Activated CD8-positive, alpha-beta memory T cell treated with anti-CD3 and anti-CD28 coated beads, Interleukin-2, amount 10 ng/mL, durations not matched to agents 7 days and 5 days (primary cell): ENCODE measurements at regions not wholly inside any gene's neighbourhood (a gene's known extent, or its start where the extent isn't known, plus 50 kb on each side); places are given as distances from the start of the nearest gene placed in this dataset.

ENCODE experiments used
- ATAC-seq: fragments of 150-1000 bp; cut with Tn5 transposase; one replicate; pipeline ENCODE4 v1.10.0; 2021; ENCODE audit warnings: moderate library complexity
- CTCF ChIA-PET: fragments of 350-600 bp; sonication (Branson Sonifier 250); formaldehyde crosslinking; loops from one replicate; lab custom pipeline; 2021; ENCODE audit warnings: antibody characterized with exemption; lab: Charles Lee
- DNase-seq: peaks from one replicate; pipeline ENCODE4 v3.0.0-alpha.2; 2020
- H3K27ac Mint-ChIP-seq: one replicate; pipeline ENCODE4 v1.8.0; 2021; ENCODE audit warnings: mild to moderate bottlenecking, mixed read lengths
- H3K27me3 Mint-ChIP-seq: one replicate; pipeline ENCODE4 v1.8.0; 2021; ENCODE audit warnings: mixed read lengths
- H3K36me3 Mint-ChIP-seq: one replicate; pipeline ENCODE4 v1.8.0; 2021; ENCODE audit warnings: mild to moderate bottlenecking, mixed read lengths
- H3K4me1 Mint-ChIP-seq: one replicate; pipeline ENCODE4 v1.8.0; 2021; ENCODE audit warnings: mixed read lengths
- H3K4me3 Mint-ChIP-seq: one replicate; pipeline ENCODE4 v1.8.0; 2021; ENCODE audit warnings: mild to moderate bottlenecking, moderate library complexity, mixed read lengths
- H3K9me3 Mint-ChIP-seq: one replicate; pipeline ENCODE4 v1.8.0; 2022; ENCODE audit warnings: low read depth, mixed read lengths

DNA sequence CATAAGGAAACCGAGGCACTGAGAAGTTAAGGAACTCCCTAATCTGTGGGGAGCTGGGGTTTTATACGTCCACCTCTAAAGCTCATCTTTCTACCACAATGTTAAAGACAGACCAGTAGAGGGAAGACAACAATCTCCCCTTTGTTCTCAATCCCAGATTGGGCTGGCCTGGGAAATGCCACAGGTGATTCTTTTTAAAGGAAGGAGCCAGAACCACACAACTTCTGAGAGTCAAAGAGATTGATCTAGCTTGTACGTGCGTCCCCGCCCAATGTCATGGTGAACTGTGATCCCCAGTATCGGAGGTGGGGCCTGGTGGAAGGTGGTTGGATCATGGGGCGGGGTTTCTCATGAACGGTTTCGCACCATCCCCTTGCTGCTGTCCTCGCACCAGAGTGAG is 81.8 kb upstream of the LCLAT1 start:
- Mint-ChIP-seq H3K9me3 (no peaks in the 10 kb centered on the region), H3K36me3 (peaks cover 1% of the 10 kb centered on the region), H3K4me1 (peaks cover 30% of the 10 kb centered on the region), H3K27ac (no peak overlapping the region), H3K4me3 (no peak overlapping the region), H3K27me3 (no peaks in the 10 kb centered on the region)
- CTCF ChIA-PET, result no interaction called here
- ATAC-seq (no peak), DNase-seq (no peak)

DNA sequence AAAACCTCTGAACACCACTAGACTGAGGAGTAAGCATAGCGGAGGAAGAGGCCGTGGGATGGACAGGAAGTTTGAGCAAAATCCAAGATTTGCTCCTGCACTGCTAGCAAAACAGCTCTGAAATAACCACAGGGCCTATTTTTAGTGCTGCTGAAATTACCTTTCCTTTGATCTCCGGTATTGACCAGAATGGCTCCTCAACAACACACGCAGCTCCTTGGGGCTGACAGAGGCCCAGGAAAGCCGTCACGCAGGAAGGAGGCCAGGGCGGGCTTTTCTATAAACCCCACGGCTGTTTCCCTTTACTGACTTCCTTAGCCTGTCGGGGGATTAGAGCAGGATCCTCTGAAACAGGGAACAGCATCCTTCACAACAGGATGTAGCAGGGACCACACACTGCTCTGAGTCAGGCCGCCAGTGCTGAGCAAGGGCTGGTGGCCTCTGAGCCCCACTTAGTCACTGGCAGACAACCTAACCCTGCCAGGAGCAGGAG is 80.8 kb upstream of the LCLAT1 start:
- DNase-seq (peak; percentile 52), ATAC-seq (peak; percentile 78)
- Mint-ChIP-seq H3K4me3 (no peak overlapping the region), H3K36me3 (peaks cover 1% of the 10 kb centered on the region), H3K9me3 (no peaks in the 10 kb centered on the region), H3K4me1 (peaks cover 27% of the 10 kb centered on the region), H3K27me3 (no peaks in the 10 kb centered on the region), H3K27ac (no peak overlapping the region)
- CTCF ChIA-PET, result interaction anchor here (0.7 to 1.0 kb wide), 2 partner anchors 32 to 345 kb away, joined by 3 read pairs; no protein-coding TSS in a partner anchor

DNA sequence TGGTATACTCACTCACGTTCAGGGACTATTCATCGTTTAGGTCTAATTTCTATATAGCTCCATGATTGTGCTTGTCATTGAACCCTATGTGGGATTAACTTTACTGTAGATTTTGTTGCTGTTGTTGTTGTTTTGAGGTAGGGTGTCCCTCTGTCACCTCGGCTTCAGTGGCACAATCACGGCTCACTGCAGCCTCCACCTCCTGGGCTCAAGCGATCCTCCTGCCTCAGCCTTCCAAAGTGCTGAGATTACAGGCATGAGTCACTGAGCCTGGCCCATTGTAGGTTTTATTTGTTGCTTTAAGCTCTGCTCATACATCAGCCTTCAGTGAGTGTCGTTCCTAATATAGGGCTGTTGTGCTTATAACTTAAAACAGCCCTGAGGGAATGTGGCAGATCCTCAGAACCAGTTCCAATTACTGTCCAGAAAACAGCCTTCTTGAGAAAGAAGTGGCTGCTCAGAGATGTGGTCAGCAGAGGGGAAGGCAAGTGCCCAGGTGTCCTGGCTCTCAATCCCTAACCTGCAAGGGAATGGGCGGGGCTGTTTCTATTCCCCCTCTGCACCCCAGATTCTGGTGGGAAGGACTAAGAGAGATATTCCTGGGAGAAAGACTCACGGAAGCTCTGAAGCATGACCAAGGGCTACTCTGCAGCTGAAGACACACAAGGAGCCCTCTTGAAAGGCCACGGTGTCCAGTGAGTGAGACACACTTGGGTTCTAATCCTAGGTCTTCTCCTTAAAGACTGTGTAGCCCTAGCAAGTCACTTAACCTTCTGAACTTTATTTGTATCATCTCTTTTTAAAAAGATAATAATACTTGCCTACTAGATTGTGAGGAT is 79.6 kb upstream of the LCLAT1 start:
- no peak overlapping the region for H3K4me3 Mint-ChIP-seq
- H3K4me1 Mint-ChIP-seq, result peaks cover 24% of the 10 kb centered on the region
- no peak overlapping the region for H3K27ac Mint-ChIP-seq

DNA sequence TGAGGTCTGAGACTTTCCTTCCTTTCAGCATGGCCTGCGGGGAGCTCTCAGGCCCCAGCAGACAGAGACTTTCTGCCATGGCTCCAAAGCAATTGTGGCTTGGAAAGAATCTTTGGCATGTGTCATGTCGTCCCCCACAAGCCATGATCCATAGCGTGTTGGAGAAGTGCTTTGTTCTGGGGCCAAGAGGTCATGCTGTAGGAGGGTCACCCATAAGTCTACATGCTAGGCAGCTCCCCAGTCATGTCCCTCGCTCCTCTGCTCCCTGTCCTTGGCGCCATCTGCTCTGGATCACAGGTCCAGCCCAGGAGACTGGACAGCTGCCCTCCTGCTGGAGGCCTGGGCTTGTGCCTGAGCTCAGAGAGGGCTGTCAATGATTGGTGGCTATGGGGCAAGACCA is 78.8 kb upstream of the LCLAT1 start:
- CTCF ChIA-PET, result no interaction called here
- DNase-seq, result no peak
- H3K9me3 Mint-ChIP-seq, result no peaks in the 10 kb centered on the region
- H3K4me1 Mint-ChIP-seq, result peaks cover 22% of the 10 kb centered on the region
- H3K4me3 Mint-ChIP-seq, result no peak overlapping the region
- H3K27ac Mint-ChIP-seq, result no peak overlapping the region
- peaks cover 1% of the 10 kb centered on the region for H3K36me3 Mint-ChIP-seq
- no peaks in the 10 kb centered on the region for H3K27me3 Mint-ChIP-seq
- ATAC-seq, result no peak

More for the DNA sequence above, 79.6 kb upstream of the LCLAT1 start:
- Mint-ChIP-seq H3K9me3 (no peaks in the 10 kb centered on the region), H3K27me3 (no peaks in the 10 kb centered on the region), H3K36me3 (peaks cover 1% of the 10 kb centered on the region)
- ATAC-seq (no peak), DNase-seq (no peak)
- CTCF ChIA-PET, result no interaction called here

DNA sequence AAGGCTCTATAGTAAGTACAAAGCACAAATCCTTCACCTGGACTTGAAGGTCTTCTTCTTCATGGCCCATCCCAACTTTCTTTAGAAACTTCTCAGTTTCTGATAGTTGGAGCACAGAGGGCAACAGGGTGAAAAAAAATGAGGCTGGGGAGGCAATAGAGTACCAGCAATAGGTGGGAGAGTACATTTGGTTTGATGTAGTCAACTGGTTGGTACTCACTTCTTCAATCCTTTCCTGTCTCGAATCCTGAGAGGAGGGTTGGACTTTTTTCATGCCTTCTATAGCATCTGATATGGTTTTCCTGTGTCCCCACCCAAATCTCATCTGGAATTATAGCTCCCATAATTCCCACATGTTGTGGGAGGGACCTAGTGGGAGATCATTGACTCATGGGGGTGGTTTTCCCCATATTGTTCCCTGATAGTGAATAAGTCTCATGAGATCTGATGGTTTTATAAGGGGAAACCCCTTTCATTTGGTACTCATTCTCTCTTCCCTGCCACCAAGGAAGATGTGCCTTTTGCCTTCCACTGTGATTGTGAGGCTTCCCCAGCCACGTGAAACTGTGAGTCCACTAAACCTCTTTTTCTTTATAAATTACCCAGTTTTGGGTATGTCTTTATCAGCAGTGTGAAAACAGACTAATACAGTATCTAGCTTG is 75.9 kb upstream of the LCLAT1 start:
- no peak for ATAC-seq
- CTCF ChIA-PET, result no interaction called here
- H3K4me1 Mint-ChIP-seq, result peaks cover 18% of the 10 kb centered on the region
- no peak overlapping the region for H3K27ac Mint-ChIP-seq
- DNase-seq, result no peak
- no peak overlapping the region for H3K4me3 Mint-ChIP-seq
- H3K9me3 Mint-ChIP-seq, result no peaks in the 10 kb centered on the region
- peaks cover 1% of the 10 kb centered on the region for H3K36me3 Mint-ChIP-seq
- H3K27me3 Mint-ChIP-seq, result no peaks in the 10 kb centered on the region

DNA sequence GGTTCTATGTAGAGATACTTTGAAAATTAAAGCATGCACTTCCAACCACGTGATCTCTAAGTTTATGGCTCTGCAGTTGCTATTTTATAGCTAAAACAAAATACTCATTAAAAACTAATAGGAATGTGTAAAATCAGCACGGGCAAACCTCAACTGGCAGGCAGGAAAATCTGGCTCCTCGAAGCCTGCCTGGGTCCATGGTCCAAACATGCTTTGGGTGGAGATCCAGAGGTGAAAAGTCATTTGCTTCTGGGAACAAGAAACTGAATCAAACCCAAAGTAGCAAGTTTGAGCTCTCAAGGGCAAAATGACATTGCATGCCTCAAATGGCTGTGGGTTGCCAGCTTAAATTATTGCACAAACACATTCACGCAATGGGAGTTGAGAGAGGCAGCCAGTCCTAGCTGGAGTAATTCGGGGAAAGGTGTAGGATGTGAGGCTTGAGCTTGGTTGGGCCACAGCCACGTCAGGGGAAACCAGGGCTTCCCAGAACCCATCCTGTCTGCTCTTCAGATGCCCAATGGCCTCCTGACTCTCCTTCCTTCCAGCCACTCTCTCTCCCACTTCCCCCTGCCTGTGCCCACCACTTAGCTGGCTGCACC is 75.2 kb upstream of the LCLAT1 start:
- no peak overlapping the region for H3K4me3 Mint-ChIP-seq

DNA sequence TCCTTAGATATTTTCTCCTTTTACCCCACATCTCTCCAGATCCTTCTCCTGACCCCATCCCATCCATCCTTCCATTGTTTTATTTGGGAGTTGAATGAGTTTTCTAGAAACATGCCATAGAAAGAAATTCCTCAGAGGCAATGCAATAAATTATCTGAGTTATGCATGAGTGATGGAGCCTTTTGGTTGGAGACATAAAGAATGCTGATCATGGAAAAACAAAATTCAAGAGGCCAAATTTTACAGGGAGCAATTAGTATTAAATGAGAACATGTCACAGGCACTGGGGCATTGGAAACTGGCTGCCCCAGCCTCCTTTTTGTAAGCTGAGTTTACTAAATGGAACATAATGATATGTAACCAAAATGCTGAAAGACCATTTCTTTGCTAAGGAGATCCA is 74.2 kb upstream of the LCLAT1 start:
- no peak overlapping the region for H3K27ac Mint-ChIP-seq
- DNase-seq, result no peak
- H3K27me3 Mint-ChIP-seq, result no peaks in the 10 kb centered on the region
- peaks cover 1% of the 10 kb centered on the region for H3K36me3 Mint-ChIP-seq
- CTCF ChIA-PET, result interaction anchor here (0.5 to 1.8 kb wide), 4 partner anchors 11 to 342 kb away, joined by 3 to 4 read pairs (median 3); no protein-coding TSS in a partner anchor
- peaks cover 9% of the 10 kb centered on the region for H3K4me1 Mint-ChIP-seq
- no peaks in the 10 kb centered on the region for H3K9me3 Mint-ChIP-seq
- ATAC-seq, result no peak
- no peak overlapping the region for H3K4me3 Mint-ChIP-seq

More for the DNA sequence above, 75.2 kb upstream of the LCLAT1 start:
- peaks cover 1% of the 10 kb centered on the region for H3K36me3 Mint-ChIP-seq
- ATAC-seq (no peak), DNase-seq (no peak)
- CTCF ChIA-PET, result interaction anchor here (0.8 to 1.8 kb wide), 3 partner anchors 12 to 133 kb away, joined by 3 to 4 read pairs (median 3); no protein-coding TSS in a partner anchor
- H3K9me3 Mint-ChIP-seq, result no peaks in the 10 kb centered on the region
- no peak overlapping the region for H3K27ac Mint-ChIP-seq
- H3K4me1 Mint-ChIP-seq, result peaks cover 10% of the 10 kb centered on the region
- no peaks in the 10 kb centered on the region for H3K27me3 Mint-ChIP-seq

DNA sequence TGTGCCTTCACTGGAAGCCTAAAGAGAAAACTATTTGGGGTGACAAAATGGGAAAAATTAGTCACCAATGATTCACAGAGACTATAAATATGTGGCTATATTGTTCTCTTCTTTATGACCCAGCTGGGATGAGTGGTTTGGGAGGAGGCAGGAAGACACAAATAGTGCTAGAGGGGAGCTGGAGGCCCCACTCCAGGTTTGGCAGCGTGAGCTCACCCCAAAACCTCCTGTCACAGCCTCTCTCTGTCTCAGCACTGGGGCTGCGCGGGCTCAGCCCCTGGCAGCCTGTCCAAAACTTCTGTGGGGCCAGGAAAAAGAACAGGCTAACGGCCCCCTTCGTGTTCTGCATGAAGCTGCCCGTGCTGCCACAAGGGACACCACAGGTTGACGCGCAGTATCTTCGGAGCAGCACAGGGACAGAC is 73.2 kb upstream of the LCLAT1 start:
- no peak overlapping the region for H3K27ac Mint-ChIP-seq
- CTCF ChIA-PET, result no interaction called here
- H3K27me3 Mint-ChIP-seq, result no peaks in the 10 kb centered on the region
- H3K36me3 Mint-ChIP-seq, result peaks cover 1% of the 10 kb centered on the region
- no peak for DNase-seq
- H3K9me3 Mint-ChIP-seq, result no peaks in the 10 kb centered on the region
- no peak overlapping the region for H3K4me3 Mint-ChIP-seq
- ATAC-seq, result no peak
- peaks cover 9% of the 10 kb centered on the region for H3K4me1 Mint-ChIP-seq

DNA sequence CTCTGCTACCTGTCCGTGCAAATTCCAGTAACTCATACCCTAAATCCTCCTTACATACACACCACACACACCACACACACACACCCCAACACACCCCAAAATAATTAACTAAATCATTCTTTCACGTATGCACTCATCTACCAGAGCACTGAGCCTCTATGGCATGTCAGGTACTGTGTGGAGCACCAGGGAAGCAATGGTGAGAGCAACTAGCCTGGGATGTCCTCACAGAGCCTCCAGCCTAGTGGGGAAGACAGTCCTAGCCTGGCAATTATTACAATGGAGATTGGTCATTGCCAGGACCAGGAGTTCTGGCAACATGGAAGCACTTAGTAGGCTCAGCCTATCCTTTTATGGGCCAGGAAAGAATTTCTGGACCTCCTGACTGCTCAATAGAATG is 72.7 kb upstream of the LCLAT1 start:
- Mint-ChIP-seq H3K27ac (no peak overlapping the region), H3K9me3 (no peaks in the 10 kb centered on the region), H3K4me1 (peaks cover 9% of the 10 kb centered on the region), H3K36me3 (no peaks in the 10 kb centered on the region), H3K27me3 (no peaks in the 10 kb centered on the region), H3K4me3 (no peak overlapping the region)
- CTCF ChIA-PET, result interaction anchor here (1.0 kb wide), 1 partner anchor 14 kb away, joined by 3 read pairs; no protein-coding TSS in a partner anchor
- DNase-seq (no peak), ATAC-seq (no peak)

DNA sequence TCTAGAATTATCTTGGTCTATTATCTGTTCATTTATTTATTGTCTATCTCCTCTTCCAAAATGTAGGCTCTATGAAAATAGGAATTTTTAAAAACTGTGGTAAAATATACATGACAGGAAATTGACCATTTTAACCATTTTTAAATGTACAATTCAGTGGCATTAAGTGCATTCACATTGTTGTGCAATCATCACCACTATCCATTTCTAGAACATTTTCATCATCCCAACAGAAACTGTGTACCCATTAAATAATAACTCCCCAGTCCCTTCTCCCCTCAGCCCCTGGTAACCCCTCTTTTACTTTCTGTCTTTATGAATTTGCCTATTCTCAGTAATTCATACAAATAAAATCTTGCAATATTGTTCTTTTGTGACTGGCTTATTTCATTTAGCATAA is 71.1 kb upstream of the LCLAT1 start:
- CTCF ChIA-PET, result no interaction called here
- Mint-ChIP-seq H3K27me3 (no peaks in the 10 kb centered on the region), H3K4me3 (no peak overlapping the region), H3K36me3 (no peaks in the 10 kb centered on the region), H3K4me1 (peaks cover 9% of the 10 kb centered on the region), H3K27ac (no peak overlapping the region), H3K9me3 (no peaks in the 10 kb centered on the region)
- no peak for ATAC-seq
- no peak for DNase-seq

DNA sequence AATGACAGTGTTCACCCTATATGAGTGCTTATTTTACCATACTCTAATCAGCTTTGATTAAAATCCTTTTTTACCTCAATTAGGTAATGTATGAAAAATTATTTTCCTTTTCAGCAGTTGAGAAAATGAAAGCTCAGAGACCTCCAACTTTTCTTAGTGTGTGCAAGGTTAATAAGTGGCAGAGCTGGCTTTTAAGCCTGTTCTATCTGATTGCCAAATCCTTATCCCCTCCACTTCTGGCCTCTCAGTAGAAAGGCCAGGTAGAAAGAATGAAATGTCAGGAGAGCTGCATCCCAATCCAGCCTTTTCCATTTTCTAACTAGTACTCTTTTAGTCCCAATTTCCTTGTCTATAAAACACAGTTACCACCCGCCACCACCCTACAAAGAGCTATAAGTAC is 67.6 kb upstream of the LCLAT1 start:
- Mint-ChIP-seq H3K4me1 (no peaks in the 10 kb centered on the region), H3K27me3 (peaks cover 4% of the 10 kb centered on the region)

DNA sequence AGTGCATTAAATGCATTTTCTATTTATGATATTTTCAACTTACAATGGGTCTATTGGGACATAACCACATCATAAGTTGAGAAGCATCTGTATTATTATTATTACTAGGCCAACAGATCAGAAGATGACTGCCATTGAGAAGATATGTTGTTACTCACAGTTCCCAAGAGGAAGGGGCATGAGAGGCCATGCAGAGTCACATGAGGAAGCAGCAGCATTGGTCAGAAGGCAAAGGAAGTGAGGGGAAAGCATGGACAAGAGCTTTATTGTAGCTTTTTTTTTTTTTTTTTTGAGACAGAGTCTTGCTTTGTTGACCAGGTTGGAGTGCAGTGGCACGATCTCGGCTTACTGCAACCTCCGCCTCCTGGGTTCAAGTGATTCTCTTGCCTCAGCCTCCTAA is 66.2 kb upstream of the LCLAT1 start:
- no peak for ATAC-seq
- Mint-ChIP-seq H3K4me1 (no peaks in the 10 kb centered on the region), H3K27me3 (peaks cover 14% of the 10 kb centered on the region), H3K4me3 (no peak overlapping the region), H3K36me3 (no peaks in the 10 kb centered on the region), H3K27ac (no peak overlapping the region), H3K9me3 (no peaks in the 10 kb centered on the region)
- no peak for DNase-seq
- CTCF ChIA-PET, result no interaction called here

More for the DNA sequence above, 67.6 kb upstream of the LCLAT1 start:
- no peaks in the 10 kb centered on the region for H3K9me3 Mint-ChIP-seq
- no peak for DNase-seq
- no peak for ATAC-seq
- no peak overlapping the region for H3K4me3 Mint-ChIP-seq
- no peaks in the 10 kb centered on the region for H3K36me3 Mint-ChIP-seq
- no peak overlapping the region for H3K27ac Mint-ChIP-seq
- CTCF ChIA-PET, result interaction anchor here (1.0 kb wide), 1 partner anchor 171 kb away, joined by 3 read pairs; no protein-coding TSS in a partner anchor

DNA sequence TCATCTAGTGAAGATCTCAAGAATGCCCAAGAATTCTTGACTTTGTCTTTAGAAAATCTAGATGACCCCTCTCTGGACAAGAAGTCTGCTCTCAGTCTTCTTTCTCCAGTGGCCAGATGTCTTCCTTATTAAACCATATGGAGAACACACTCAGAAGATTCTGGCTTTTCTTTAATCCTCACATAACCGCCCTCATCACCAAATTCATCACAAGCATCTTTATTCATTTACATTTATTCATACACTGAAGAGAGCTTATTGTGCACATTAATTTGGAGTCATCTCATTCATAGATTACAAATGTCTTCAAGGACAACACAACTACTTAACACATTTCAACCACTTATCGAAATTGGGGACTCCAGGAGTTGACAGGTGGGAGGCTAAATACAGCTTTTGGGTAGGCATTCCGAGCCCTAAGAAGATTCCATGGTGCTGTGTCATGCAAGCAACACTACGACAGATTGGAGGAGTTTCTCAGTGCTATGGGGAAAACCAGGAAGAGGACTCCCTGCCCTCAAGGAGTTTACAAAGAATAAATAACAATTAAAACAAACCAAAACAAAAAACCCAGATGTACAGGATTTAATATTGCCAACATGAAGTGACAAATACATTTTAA is 64.8 kb upstream of the LCLAT1 start:
- no peak for ATAC-seq
- H3K9me3 Mint-ChIP-seq, result no peaks in the 10 kb centered on the region
- H3K4me1 Mint-ChIP-seq, result no peaks in the 10 kb centered on the region
- no peak overlapping the region for H3K27ac Mint-ChIP-seq
- no peak for DNase-seq
- peaks cover 16% of the 10 kb centered on the region for H3K27me3 Mint-ChIP-seq
- H3K4me3 Mint-ChIP-seq, result no peak overlapping the region
- CTCF ChIA-PET, result no interaction called here
- H3K36me3 Mint-ChIP-seq, result no peaks in the 10 kb centered on the region
